ENCODE measurements at regions not wholly inside any gene's neighbourhood (a gene's known extent, or its start where the extent isn't known, plus 50 kb on each side); places are given as distances from the start of the nearest gene placed in this dataset.

DNA sequence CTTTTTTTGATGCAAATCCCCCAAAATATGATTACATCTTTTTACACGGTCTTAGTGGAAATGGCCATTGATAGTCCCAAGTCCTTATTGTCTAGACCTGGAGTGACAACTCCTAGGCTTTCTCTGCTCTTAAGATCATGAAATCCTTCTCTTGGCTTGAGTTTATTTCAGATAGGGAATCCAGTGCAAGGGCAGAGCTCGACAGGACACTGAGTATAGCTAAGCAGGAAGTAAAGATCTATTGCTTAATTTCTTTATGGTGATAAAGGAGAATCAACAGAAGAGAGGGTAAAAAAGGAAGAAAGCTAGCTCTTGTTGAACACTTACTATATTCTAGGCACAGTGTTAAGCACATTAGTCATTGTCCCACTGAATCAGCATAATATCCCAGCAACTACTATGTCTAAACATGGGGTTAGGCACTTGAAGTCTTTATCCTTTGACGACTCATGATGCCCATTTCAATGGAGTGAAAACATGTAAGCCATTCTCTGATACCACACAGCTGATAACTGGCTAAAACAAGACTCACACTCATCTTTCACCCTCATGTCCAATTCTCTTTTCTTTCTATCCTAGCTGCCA is 74.1 kb upstream of the LRATD1 start:
- Histone ChIP-seq H3K4me3 (no peak overlapping the region), H3K27ac (no peak overlapping the region)
- TF ChIP-seq, protein P1, sequence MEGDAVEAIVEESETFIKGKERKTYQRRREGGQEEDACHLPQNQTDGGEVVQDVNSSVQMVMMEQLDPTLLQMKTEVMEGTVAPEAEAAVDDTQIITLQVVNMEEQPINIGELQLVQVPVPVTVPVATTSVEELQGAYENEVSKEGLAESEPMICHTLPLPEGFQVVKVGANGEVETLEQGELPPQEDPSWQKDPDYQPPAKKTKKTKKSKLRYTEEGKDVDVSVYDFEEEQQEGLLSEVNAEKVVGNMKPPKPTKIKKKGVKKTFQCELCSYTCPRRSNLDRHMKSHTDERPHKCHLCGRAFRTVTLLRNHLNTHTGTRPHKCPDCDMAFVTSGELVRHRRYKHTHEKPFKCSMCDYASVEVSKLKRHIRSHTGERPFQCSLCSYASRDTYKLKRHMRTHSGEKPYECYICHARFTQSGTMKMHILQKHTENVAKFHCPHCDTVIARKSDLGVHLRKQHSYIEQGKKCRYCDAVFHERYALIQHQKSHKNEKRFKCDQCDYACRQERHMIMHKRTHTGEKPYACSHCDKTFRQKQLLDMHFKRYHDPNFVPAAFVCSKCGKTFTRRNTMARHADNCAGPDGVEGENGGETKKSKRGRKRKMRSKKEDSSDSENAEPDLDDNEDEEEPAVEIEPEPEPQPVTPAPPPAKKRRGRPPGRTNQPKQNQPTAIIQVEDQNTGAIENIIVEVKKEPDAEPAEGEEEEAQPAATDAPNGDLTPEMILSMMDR (IDR thresholded peaks at IDR 0.05), result no peak
- DNase-seq (ENCODE audit: low spot score), result no peak

DNA sequence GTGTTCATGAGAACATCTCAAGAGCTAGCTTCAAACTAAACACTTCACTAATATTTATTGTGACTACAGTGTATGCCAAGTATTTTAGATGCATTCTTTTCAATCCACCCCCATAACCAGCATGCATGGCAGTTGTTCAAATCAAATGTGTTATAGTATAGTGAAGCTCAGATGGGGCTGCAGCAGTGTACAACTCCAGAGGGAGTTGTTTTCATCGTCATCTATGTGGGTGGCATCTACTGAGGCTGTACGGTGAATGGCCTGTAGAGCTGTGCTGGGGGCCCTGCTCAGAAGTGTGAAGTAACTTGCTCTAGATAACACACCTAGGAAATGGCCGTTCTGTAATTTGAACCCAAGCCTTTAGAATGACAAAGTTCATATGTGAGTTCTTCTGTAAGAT is 71.8 kb upstream of the LRATD1 start:
- TF ChIP-seq, protein P1 (IDR thresholded peaks at IDR 0.05), result no peak
- no peak for DNase-seq (ENCODE audit: low spot score)
- H3K27ac ChIP-seq, result no peak overlapping the region

GRCh38 chr2:14563324-14563723 is 69.2 kb upstream of the LRATD1 start:
- no peak overlapping the region for H3K4me3 ChIP-seq
- TF ChIP-seq, protein P1 (IDR thresholded peaks at IDR 0.05), result no peak
- DNase-seq (ENCODE audit: low spot score), result no peak
- H3K27ac ChIP-seq, result no peak overlapping the region

More for the DNA sequence above, 71.8 kb upstream of the LRATD1 start:
- no peak overlapping the region for H3K4me3 ChIP-seq

DNA sequence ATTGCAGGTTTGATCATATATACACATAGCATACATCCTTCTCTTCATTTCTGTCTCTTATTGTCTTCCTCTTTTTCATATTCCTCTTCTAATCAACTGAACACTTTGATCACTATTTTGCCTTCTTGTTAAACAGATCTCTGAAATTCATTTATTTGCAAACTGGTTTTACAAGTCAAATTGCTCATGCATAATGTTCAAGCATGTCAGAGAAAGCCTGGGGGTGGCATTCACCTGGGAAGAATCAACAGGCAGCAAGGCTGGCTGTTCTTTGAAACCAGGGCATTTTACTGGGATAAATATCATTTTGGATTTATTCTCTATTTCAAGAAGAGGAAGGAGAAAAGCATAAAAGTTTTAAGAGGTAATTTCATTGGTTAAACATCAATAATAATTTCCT is 66.9 kb upstream of the LRATD1 start:
- no peak overlapping the region for H3K27ac ChIP-seq
- DNase-seq (ENCODE audit: low spot score), result no peak
- TF ChIP-seq, protein P1 (IDR thresholded peaks at IDR 0.05), result no peak
- H3K4me3 ChIP-seq, result no peak overlapping the region

DNA sequence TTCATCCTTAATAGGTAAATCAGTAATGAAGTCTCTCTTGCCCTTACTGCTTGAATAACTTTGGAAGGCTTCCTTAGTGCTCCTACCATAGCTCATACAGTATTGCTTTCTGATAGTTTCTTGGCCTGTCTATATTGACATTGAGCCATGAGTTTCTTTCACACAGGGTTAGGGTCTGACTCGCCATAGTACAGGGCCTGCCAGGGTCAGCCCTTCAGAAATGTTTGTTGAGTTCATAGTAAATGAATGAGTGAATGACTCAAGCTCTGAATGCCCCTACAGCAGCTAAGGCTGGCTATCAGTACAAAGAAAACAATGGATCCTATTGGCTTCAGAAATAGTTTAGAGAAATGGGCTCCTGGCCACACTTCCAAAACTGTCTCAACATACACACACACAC is 65.0 kb upstream of the LRATD1 start:
- TF ChIP-seq, protein P1 (IDR thresholded peaks at IDR 0.05), result no peak
- no peak for DNase-seq (ENCODE audit: low spot score)
- Histone ChIP-seq H3K4me3 (no peak overlapping the region), H3K27ac (no peak overlapping the region)

GRCh38 chr2:14569294-14569693 is 63.2 kb upstream of the LRATD1 start:
- no peak for DNase-seq (ENCODE audit: low spot score)
- TF ChIP-seq, protein P1 (IDR thresholded peaks at IDR 0.05), result no peak
- Histone ChIP-seq H3K27ac (no peak overlapping the region), H3K4me3 (no peak overlapping the region)

DNA sequence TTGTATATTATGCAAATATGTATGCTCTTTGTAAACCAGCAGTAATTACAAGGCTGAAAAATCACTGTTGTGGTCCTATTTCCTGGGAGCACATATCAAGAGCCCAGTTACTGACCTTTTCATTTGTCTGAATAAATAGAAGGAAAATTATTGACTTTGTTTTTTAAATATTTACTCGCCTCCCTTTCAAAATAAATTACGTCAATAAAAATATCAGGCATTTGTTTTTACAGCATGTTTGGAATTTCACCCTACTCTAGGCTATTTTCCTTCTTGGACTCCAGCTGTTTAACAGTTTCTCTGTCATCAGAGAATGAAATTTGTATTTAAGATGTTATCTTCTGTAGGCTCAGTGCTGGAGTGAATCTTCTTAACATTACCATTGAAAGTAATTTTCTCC is 59.9 kb upstream of the LRATD1 start:
- Histone ChIP-seq H3K4me3 (no peak overlapping the region), H3K27ac (no peak overlapping the region)
- DNase-seq (ENCODE audit: low spot score), result no peak
- TF ChIP-seq, protein P1 (IDR thresholded peaks at IDR 0.05), result no peak

Measured in coronary artery (tissue), 2 donors.